ENCODE measurements at regions not wholly inside any gene's neighbourhood (a gene's known extent, or its start where the extent isn't known, plus 50 kb on each side); places are given as distances from the start of the nearest gene placed in this dataset.

GRCh38 chr2:22990246-22990645 lies 394.7 kb upstream of the KLHL29 start:
- no peaks in the 10 kb centered on the region for H3K36me3 ChIP-seq
- no peaks in the 10 kb centered on the region for H3K27me3 ChIP-seq
- 78 to 85% (median 83%) methylated on average over 3 of the region's 3 CpGs for WGBS, 3 donors
- no peaks in the 10 kb centered on the region for H3K4me1 ChIP-seq (ENCODE audit: insufficient read depth)
- no peaks in the 10 kb centered on the region for H3K9me3 ChIP-seq
- TF ChIP-seq EP300 (IDR thresholded peaks at IDR 0.05) (no peak), POLR2A (IDR thresholded peaks at IDR 0.05) (no peak)
- TF ChIP-seq, protein P1, sequence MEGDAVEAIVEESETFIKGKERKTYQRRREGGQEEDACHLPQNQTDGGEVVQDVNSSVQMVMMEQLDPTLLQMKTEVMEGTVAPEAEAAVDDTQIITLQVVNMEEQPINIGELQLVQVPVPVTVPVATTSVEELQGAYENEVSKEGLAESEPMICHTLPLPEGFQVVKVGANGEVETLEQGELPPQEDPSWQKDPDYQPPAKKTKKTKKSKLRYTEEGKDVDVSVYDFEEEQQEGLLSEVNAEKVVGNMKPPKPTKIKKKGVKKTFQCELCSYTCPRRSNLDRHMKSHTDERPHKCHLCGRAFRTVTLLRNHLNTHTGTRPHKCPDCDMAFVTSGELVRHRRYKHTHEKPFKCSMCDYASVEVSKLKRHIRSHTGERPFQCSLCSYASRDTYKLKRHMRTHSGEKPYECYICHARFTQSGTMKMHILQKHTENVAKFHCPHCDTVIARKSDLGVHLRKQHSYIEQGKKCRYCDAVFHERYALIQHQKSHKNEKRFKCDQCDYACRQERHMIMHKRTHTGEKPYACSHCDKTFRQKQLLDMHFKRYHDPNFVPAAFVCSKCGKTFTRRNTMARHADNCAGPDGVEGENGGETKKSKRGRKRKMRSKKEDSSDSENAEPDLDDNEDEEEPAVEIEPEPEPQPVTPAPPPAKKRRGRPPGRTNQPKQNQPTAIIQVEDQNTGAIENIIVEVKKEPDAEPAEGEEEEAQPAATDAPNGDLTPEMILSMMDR (IDR thresholded peaks at IDR 0.05) = no peak
- intact Hi-C loops (cut with DNase I) = no loop called here
- H3K4me3 ChIP-seq = no peak overlapping the region
- H3K27ac ChIP-seq = no peak overlapping the region
- no peak for DNase-seq

DNA sequence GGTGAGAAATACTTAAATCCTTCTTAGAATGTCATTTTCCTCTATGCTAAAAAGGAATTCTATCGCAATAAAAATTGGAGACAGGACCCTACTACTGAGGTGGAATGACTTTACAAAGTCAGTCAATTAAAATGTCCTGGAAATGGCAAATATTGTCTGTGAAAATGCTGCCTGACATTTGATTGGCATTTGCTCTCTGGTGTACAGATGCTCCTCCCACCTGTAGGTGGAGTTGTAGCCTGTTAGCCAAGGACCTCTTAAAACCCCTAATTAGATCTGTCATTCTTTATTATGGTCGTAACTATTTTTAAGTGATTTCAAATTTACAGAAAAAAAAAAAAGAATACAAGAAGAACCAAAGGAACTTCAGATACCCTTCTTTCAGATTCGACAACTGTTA lies 393.1 kb upstream of the KLHL29 start:
- DNase-seq = no peak
- Histone ChIP-seq H3K4me1 (ENCODE audit: insufficient read depth) (no peaks in the 10 kb centered on the region), H3K27me3 (no peaks in the 10 kb centered on the region), H3K4me3 (no peak overlapping the region), H3K36me3 (no peaks in the 10 kb centered on the region), H3K9me3 (no peaks in the 10 kb centered on the region), H3K27ac (no peak overlapping the region)
- WGBS, 3 donors = 76 to 85% (median 77%) methylated on average over 3 of the region's 3 CpGs
- intact Hi-C loops (cut with DNase I) = no loop called here
- TF ChIP-seq POLR2A (IDR thresholded peaks at IDR 0.05) (no peak), EP300 (IDR thresholded peaks at IDR 0.05) (no peak)
- TF ChIP-seq, protein P1 (IDR thresholded peaks at IDR 0.05) = no peak

- no peaks in the 10 kb centered on the region for H3K4me1 ChIP-seq (ENCODE audit: insufficient read depth)
- H3K9me3 ChIP-seq = no peaks in the 10 kb centered on the region
- DNase-seq = no peak
- H3K36me3 ChIP-seq = no peaks in the 10 kb centered on the region
- intact Hi-C loops (cut with DNase I) = no loop called here
- WGBS, 3 donors = 43 to 59% (median 57%) methylated on average over 2 of the region's 2 CpGs
- no peak overlapping the region for H3K4me3 ChIP-seq
- H3K27ac ChIP-seq = no peak overlapping the region
- no peaks in the 10 kb centered on the region for H3K27me3 ChIP-seq
- TF ChIP-seq EP300 (IDR thresholded peaks at IDR 0.05) (no peak), POLR2A (IDR thresholded peaks at IDR 0.05) (no peak)
- TF ChIP-seq, protein P1 (IDR thresholded peaks at IDR 0.05) = no peak
These were observed 392.5 kb upstream of the KLHL29 start for GRCh38 chr2:22992441-22992840.

- no peaks in the 10 kb centered on the region for H3K4me1 ChIP-seq (ENCODE audit: insufficient read depth)
- TF ChIP-seq POLR2A (IDR thresholded peaks at IDR 0.05) (no peak), EP300 (IDR thresholded peaks at IDR 0.05) (no peak)
- TF ChIP-seq, protein P1 (IDR thresholded peaks at IDR 0.05) = no peak
- 57 to 75% (median 69%) methylated on average over 1 of the region's 1 CpG for WGBS, 3 donors
- intact Hi-C loops (cut with DNase I) = no loop called here
- no peak for DNase-seq
- H3K4me3 ChIP-seq = no peak overlapping the region
- no peak overlapping the region for H3K27ac ChIP-seq
- H3K9me3 ChIP-seq = no peaks in the 10 kb centered on the region
- no peaks in the 10 kb centered on the region for H3K36me3 ChIP-seq
- H3K27me3 ChIP-seq = no peaks in the 10 kb centered on the region
These were observed 391.7 kb upstream of the KLHL29 start for GRCh38 chr2:22993250-22993649.

- Histone ChIP-seq H3K27me3 (no peaks in the 10 kb centered on the region), H3K9me3 (no peaks in the 10 kb centered on the region), H3K4me1 (ENCODE audit: insufficient read depth) (no peaks in the 10 kb centered on the region), H3K4me3 (no peak overlapping the region), H3K36me3 (no peaks in the 10 kb centered on the region), H3K27ac (no peak overlapping the region)
- no peak for DNase-seq
- TF ChIP-seq, protein P1 (IDR thresholded peaks at IDR 0.05) = no peak
- no peak for TF ChIP-seq EP300 (IDR thresholded peaks at IDR 0.05)
- WGBS, 3 donors = 92 to 94% (median 92%) methylated on average over 3 of the region's 3 CpGs
- intact Hi-C loops (cut with DNase I) = no loop called here
These were observed 389.4 kb upstream of the KLHL29 start for GRCh38 chr2:22995576-22995975.

Measured in ovary (tissue), 7 donors.